GM18498 (cell line): ENCODE measurements at regions not wholly inside any gene's neighbourhood (a gene's known extent, or its start where the extent isn't known, plus 50 kb on each side); places are given as distances from the start of the nearest gene placed in this dataset.
"Not testable (repeated sequence)": the region's sequence is repeated elsewhere in the genome, so short reads cannot be mapped to it uniquely, and the experiment has no call there.

Experiments used
- ATAC-seq: cut with Tn5 transposase; IDR thresholded peaks from one replicate; pipeline ENCODE4 v1.9.1; 2021; ENCODE audit warnings: mild to moderate bottlenecking, moderate library complexity; ENCODE audit not compliant: unreplicated experiment

DNA sequence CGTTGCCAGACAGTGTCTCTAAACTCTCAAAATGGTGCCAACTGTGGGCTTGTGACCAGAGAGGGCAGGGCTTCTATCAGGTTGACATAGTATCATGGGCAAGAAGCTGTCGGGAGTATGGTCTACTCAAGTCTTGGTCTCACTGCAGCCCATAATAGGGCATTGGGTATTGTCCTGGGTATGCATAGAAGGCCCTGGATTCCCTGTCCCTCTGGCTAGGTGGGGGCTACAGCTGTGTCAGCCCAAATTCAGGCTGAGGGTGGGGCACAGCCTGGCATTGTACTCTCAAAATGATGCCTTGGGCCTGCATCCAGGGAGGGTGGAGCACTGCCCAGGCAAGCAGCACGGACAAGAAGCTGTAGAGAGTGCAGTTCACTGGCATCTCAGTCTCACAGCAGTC lies 408.8 kb upstream of the MAN1A1 start:
- no peak for ATAC-seq

DNA sequence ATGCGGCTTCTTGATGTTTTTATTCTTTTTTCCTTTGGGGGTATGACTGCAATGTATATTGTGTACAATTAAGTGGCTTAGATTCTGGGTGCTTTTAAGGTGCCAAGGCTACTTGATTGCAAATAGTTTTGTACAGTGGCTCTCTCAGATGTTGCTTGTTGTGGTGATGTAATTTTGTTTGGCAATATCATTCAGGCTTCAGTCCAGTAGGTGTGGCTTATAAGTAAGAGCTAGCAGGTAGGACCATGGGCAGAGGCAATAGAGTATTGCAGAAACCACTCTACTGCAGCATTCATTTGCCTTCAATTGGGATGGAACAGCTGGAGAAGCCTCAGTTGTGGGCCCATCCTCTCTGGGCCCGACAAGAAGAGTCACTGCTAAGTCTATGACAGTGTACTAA lies 407.9 kb upstream of the MAN1A1 start:
- no peak for ATAC-seq

DNA sequence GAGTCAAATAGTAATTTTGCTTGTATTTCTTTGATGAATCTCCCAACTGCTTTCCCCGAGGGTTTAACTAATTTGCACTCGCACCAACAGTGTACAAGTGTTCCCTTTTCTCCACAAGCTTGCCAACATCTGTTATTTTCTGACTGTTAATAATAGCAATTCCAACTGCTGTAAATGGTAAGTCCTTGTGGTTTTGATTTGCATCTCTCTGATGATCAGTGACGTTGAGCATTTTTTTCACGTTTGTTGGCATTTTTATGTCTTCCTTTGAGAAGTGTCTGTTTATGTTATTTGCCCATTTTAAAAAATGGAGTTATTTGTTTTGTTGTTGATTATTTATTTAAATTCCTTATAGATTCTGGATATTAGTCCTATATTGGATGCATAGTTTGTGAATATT lies 399.8 kb upstream of the MAN1A1 start:
- no peak for ATAC-seq

DNA sequence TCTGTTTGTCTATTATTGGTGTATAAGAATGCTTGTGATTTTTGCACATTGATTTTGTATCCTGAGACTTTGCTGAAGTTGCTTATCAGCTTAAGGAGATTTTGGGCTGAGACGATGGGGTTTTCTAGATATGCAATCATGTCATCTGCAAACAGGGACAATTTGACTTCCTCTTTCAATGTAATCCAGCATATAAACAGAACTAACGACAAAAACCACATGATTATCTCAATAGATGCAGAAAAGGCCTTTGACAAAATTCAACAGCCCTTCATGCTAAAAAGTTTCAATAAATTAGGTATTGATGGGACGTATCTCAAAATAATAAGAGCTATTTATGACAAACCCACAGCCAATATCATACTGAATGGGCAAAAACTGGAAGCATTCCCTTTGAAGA lies 399.0 kb upstream of the MAN1A1 start:
- ATAC-seq = not testable (repeated sequence)

DNA sequence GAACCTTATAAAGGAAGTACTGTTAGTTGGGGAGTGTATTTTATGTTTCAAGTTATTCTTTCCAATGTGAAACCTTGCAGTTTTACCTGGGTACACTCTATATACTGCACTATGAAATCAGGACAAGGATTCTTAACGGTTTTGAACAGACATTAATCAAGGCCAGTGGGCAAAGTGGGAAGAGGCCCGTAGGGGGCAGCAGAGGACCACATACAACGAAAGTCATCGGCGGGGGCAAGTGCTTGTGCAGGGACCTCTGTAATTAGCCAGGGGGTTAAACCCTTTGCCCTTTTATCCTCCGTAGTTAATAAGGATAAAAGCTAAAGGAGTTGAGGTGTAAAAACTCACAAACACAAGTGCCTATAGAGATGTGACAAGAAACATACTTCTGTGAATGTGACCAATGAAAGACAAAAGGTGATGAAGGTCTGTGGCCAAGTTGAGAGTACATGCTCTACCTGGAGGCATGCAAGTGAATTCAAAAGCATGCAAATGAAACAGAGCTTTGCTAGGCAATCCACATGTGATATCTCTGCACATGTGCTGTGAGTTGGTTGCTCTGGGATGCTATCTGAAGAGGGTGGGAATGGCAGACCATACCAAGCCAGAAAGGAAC lies 392.7 kb upstream of the MAN1A1 start:
- ATAC-seq = peak; percentile 92

DNA sequence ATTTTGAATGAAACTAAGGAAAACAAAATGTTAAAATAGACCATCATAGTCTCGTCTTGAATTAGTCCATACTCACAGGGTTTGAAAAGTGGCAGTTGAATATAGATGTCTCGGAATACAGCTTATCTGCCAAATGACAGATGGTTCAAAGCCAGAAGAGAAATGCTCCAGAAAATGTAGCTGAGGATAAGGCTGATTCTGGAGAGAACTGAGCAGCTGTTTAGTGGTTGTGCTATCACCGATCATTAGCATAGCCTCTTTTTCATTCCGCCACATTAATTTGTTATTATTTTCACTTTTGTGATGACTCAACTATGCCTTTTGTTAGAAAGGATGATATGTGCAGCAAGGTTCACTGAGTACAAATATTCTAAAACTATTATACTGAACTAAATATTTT lies 390.2 kb upstream of the MAN1A1 start:
- ATAC-seq = no peak

DNA sequence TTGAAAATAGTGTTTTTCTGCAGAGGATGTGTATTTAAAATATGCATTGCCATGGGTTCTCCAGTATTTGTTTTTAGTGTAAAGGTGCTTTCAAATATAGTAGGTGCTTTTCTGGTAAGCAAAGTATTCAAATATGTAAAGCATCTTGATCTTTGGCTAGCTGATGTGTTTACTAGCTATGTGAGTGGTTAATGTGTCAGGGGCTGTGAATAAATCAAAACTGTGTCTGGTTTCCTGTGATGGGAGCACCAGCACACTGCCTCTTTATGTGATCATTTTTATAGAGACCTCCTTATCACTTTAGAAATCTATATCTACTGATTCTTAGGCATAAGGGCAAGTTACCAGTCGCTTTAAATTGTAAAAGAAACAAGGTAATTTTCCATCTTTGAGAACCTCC lies 388.9 kb upstream of the MAN1A1 start:
- ATAC-seq = no peak

DNA sequence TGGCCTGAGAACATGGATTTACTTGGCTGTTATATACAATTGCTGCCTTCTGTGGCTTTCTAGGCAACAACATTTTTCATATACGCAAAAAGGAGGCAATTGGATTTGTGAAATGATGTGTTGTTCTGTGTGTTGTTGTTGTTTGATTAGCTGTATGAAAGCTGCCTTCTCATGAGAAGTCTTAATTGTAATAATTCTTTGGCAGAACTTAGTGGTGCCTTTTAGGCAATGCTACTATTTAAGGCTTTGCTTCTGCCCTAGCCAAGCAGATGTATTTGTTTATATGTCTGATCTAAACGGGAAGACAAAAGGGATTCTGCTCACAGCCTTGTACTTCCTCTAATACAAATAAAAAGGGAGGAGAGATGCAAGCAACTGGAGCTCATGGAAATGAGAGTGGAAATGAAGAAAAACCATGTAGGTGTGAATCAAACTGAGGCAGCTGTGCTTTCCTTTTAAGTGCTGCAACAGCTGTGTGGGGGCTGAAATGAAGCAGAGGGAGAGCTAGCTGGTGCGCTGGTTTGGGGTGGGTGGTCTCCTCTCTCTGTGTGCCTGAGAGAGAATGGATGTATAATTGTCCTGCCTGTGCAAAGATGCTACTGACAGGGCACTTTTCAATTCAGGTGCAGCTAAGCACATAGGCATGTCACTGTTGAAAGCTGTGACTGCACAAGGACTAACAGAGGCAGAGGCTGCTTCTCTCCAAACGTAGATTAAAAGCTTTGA lies 386.9 kb upstream of the MAN1A1 start:
- ATAC-seq = no peak

DNA sequence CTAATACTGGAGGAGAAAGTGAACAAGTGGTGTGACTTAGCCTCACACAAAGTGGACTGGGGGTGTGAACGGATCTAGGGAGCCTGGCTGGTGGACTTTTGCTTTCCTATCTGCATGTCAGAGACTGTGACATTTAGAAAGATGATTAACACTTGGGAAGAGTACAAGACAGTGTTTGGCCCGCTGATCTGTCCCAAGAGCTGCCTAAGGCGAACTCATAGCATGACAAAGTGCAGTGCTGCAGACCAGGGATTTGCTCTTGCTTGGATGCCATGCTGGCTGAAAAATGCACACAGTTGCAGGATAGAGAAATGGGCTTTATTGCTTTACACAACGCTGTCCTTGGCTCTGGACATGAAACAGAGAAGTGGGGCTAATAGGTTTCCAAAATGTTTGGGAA lies 386.0 kb upstream of the MAN1A1 start:
- no peak for ATAC-seq

DNA sequence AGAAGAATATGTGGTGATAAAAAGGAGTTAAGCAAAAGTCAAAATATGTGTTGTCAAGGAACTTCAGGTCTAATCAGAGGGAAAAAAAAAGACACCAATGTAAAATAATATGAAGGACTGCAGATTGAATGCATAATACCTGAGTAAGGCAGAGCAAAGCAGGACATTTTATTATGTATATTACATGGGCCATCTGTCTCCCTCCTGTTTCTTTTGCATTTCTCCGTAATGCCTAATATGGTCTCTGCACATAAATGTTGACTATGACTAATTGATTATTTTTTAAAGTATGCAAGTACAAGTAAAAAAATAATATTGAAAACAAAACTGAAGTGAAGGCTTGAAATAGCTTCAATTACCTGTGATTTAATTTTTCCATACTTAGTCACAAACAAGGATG lies 384.7 kb upstream of the MAN1A1 start:
- ATAC-seq = no peak

DNA sequence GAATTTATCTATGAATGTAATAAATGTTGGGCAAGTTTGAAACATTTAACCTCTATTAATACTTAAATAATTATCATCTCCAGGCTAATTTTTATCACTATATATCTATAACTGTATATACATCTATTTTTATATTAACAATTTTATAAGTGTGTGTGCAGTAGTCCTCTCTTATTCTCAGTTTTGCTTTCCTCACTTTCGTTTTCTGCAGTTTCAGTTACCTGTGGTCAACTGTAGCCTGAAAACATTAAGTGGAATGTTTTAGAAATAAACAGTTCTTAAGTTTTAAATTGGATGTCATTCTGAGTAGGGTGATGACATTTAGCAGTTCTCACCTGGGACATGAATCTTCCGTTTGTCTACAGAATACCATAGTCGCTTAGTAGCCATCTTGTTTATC lies 379.4 kb upstream of the MAN1A1 start:
- peak; percentile 91 for ATAC-seq

DNA sequence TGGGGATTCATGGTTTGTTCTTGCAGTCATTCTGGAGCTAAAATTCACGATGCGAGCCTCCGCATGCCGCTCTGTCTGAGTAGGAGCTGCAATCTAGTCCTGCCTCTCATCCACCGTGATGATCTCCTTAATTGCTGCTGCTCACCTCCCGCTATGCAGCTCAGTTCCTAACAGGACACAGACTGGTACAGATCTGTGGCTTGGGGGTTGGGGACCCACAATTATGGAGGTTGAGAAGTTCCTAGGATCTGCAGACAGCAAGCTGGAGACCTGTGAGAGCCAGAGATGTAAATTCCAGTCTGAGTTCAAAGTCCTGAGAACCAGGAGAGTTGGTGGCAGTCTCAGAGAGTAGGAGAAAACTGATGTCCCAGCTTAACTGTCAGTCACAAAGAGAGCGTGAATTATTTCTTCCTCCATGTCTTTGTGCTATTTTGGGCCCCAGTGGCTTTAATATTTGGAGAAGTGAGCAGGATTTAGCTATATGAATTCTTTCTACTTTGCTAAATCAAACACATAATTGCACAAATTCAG lies 378.7 kb upstream of the MAN1A1 start:
- no peak for ATAC-seq

DNA sequence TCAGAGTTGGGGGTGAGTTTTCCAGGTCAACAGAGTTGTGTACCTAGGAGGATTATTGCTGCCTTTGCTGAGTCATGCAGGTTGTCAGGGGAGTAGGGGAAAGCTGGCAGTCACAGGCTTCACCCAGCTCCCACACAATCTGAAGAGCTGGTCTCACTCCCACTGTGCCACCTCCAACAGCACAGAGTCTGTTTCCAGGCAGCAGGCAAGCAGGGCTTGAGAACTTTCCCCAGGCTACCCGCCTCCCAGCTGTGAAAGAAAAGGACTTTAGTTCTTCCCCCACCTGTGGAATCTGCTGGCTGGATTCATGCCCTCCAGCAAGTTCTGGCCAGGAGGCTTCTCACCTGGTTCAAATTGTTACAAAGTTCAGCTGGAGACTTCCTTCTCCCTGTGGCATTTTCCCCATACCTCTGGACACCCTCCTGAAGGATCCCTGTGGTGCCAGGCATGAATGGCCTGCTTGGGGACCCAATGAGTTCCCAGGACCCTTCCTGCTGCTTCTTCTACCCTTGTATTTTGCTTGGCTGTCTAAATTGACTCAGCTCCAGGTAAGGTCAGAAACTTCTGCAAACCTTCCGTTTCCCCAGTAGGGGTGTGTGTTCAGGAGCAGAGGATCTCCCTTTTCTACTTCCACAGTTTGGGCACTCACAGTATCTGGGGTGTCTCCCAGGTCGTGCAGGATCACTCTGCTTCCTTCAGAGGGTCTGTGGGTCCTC lies 378.1 kb upstream of the MAN1A1 start:
- no peak for ATAC-seq

DNA sequence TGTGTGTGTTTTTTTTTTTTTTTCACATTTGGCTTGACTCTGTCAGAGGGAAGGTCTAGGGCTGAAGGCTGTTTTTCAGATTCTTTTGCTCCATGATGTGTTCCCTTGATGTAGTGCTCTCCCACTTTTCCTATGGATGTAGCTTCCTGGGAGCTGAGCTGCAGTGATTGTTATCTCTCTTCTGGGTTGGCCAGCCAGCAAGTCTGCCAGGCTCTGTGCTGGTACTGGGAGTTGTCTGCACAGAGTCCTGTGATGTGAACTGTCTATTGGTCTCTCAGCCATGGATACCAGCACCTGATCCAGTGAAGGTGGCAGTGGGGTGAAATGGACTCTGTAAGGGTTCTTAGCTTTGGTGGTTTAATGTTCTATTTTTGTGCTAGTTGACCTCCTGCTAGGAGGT lies 377.4 kb upstream of the MAN1A1 start:
- not testable (repeated sequence) for ATAC-seq

DNA sequence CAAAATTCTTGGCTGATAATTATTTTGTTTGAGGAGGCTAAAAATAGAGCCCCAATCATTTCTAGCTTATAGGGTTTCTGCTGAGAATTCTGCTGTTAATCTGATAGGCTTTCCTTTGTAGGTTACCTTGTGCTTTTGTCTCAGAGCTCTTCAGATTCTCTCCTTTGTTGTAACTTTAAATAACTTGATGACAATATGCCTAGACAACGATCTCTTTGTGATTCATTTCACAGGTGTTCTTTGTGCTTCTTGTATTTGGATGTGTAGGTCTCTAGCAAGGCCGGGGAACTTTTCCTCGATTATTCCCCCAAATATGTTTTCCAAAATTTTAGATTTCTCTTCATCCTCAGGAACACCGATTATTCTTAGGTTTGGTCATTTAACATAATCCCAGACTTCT lies 376.5 kb upstream of the MAN1A1 start:
- ATAC-seq = no peak

DNA sequence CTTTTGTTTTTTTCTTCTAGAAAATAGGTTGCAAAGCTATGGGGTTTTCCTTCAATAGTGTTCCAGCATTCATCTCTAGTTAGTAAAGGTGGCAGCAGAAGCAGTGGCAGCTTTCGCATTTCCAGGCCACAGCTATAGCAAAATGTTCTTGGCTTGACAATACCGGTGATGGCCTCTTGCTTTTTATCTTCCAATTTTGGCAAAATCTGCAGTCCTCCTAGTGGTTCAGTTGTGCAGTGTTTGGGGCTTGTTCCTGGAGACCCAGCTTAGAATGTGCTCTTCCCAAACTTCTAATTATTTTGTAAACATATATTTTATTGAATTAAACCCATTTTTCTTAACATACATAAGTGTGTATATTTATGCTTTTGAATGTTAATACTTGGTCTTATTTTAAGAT lies 370.6 kb upstream of the MAN1A1 start:
- ATAC-seq = no peak

DNA sequence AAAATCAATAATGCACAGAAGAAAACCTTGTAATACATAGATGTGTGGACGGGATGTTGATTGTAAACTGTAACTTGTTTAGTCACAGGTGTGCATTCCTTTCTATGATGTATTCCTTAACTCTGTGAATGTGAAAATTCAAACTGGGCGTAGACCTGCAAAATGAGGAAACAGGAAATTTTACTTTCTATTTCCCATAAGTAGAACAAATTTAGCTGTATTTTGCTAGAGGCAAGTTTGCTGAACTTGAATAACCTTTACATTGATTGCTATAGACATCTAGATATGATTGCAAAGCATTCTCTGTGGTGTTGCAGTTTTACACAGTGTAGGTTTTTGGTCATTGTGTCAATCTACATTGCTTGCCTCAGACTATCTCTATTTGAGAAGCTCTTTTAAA lies 368.4 kb upstream of the MAN1A1 start:
- no peak for ATAC-seq

DNA sequence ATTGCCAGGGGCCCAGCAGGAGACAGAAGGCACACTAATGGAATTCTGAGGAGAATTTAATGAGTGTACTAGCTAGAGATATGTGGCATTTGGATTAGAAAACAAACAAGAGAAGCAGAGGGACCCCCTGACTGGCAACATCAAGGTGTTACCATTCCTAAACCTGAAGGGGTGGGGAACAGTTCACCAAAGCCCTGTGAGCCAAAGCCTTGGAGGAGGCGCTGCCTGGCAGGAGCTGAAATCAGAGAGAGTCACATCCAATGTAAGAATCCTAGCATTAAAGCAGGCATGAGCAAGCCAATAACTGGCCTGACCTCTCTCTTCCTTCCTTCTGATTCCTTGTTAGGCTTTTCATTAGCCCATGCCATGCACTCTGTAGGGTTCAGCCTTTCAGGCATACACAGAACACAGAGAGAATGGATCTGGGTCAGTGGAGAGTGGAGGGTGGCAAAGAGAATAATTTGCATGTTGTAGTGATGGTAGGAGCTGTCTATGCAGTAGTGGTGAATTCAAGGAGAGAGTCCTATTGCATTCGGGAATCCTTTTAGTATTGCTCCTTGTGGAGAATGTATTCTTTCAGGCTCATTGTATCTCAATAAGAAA lies 367.2 kb upstream of the MAN1A1 start:
- no peak for ATAC-seq

DNA sequence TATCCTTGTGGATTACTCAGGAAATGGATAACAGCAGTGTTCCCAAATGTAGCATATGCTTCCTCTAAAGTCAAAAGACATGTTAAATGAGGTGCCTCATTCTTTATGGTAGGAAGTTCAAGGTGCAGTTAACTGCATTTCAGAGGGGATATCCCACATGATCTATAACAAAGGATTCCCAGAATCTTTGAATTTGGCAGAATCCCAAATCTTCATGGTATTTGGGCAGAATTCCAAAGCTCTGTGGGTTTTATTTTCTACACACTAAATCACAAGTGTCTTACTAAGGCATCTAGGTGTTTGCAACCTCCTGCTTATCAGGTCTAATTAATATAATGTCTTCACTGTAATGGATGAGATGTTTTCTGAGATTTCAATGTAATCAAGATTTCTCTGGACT lies 364.3 kb upstream of the MAN1A1 start:
- no peak for ATAC-seq

DNA sequence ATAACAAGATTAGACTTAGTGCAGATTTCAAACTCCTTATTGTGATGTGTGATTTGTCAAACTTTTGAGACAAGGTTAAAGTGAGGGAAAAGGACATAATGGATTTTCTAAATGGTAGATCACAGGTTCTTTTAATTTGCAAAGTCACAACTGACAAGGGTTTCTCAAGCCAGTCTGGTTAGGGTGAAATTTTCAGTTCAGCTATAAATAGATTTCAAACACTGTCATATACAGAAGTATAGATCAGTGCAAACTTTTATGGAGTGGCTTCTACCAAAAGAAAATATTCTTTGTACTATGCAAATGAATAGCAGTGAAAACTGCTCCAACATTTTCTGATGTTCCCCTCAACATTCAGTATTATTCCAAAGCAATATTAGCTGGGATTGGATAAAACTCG lies 337.1 kb upstream of the MAN1A1 start:
- peak; percentile 64 for ATAC-seq

DNA sequence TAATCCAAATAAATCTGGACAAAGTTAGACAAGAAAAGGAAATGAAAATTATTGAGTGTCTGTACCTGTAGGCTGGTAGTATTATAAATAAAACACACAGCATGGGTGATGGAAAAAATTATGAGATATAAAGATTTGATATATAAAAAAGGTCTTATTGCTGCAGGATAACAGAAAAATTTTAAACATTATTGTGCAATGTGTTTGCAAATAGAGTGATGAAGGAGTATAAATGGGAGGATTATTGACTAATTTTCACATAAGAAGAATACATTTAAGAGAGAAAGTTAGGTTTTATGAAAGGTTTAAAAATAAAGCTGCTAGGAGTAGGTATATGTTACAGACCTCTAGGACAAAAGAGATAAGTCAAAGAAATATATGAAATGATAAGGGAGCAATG lies 336.7 kb upstream of the MAN1A1 start:
- ATAC-seq = peak; percentile 22

DNA sequence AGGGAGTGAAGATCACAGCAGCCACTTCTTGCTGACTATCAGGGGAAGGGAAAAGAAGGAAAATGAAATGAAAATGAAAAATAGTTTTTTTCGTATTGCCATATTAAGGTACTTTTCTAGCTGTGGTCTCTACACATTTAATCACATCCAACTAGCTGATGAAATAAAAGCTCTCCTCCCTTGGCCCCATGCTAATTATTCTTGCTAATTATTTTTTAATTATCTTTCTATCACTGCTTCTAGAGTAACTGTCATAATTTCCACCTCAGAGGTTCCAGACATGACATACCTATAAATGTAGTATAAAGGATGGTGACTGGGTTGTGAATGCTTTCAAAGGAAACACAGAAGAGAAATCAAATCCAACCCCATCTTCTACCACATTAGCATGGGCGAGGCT lies 334.1 kb upstream of the MAN1A1 start:
- ATAC-seq = no peak
